HG03159 (cell line): ENCODE measurements at regions not wholly inside any gene's neighbourhood (a gene's known extent, or its start where the extent isn't known, plus 50 kb on each side); places are given as distances from the start of the nearest gene placed in this dataset.
A peak's percentile ranks its signal among the peaks of the same experiment; 100 is the strongest.

Experiments
- ATAC-seq: cut with Tn5 transposase; IDR thresholded peaks from one replicate; pipeline ENCODE4 v1.9.1; 2021; ENCODE audit warnings: mild to moderate bottlenecking, moderate library complexity; ENCODE audit not compliant: unreplicated experiment

- no peak for ATAC-seq
These were observed 398.6 kb downstream of the TBL1XR1 start for GRCh38 chr3:176798680-176799079.

GRCh38 chr3:176796371-176796770 is 400.9 kb downstream of the TBL1XR1 start:
- no peak for ATAC-seq

- ATAC-seq = no peak
These were observed 401.4 kb downstream of the TBL1XR1 start for GRCh38 chr3:176795891-176796290.

- ATAC-seq = no peak
These were observed 402.9 kb downstream of the TBL1XR1 start for GRCh38 chr3:176794406-176794805.

GRCh38 chr3:176789947-176790346 is 407.3 kb downstream of the TBL1XR1 start:
- ATAC-seq = no peak

GRCh38 chr3:176789281-176789705 is 408.0 kb downstream of the TBL1XR1 start:
- ATAC-seq = no peak

- ATAC-seq = no peak
These were observed 409.8 kb downstream of the TBL1XR1 start for GRCh38 chr3:176787506-176787905.

GRCh38 chr3:176785171-176785570 is 412.1 kb downstream of the TBL1XR1 start:
- ATAC-seq = no peak

- no peak for ATAC-seq
These were observed 416.5 kb downstream of the TBL1XR1 start for GRCh38 chr3:176780766-176781165.

- ATAC-seq = no peak
These were observed 420.6 kb downstream of the TBL1XR1 start for GRCh38 chr3:176776622-176777175.

- no peak for ATAC-seq
These were observed 427.6 kb downstream of the TBL1XR1 start for GRCh38 chr3:176769547-176770190.

GRCh38 chr3:176767385-176767784 is 429.9 kb downstream of the TBL1XR1 start:
- ATAC-seq = no peak

GRCh38 chr3:176766862-176767261 is 430.4 kb downstream of the TBL1XR1 start:
- no peak for ATAC-seq

- ATAC-seq = no peak
These were observed 431.8 kb downstream of the TBL1XR1 start for GRCh38 chr3:176765382-176765900.

- ATAC-seq = no peak
These were observed 437.3 kb downstream of the TBL1XR1 start for GRCh38 chr3:176759815-176760506.

- no peak for ATAC-seq
These were observed 439.9 kb downstream of the TBL1XR1 start for GRCh38 chr3:176757429-176757828.

GRCh38 chr3:176755977-176756376 is 441.3 kb downstream of the TBL1XR1 start:
- peak; percentile 31 for ATAC-seq

GRCh38 chr3:176755552-176755951 is 441.7 kb downstream of the TBL1XR1 start:
- peak; percentile 38 for ATAC-seq

GRCh38 chr3:176741664-176742047 is 455.6 kb downstream of the TBL1XR1 start:
- ATAC-seq = no peak

- ATAC-seq = no peak
These were observed 456.2 kb downstream of the TBL1XR1 start for GRCh38 chr3:176740906-176741663.

GRCh38 chr3:176739159-176739558 is 458.1 kb downstream of the TBL1XR1 start:
- ATAC-seq = no peak
